ENCODE measurements at regions not wholly inside any gene's neighbourhood (a gene's known extent, or its start where the extent isn't known, plus 50 kb on each side); places are given as distances from the start of the nearest gene placed in this dataset.

DNA sequence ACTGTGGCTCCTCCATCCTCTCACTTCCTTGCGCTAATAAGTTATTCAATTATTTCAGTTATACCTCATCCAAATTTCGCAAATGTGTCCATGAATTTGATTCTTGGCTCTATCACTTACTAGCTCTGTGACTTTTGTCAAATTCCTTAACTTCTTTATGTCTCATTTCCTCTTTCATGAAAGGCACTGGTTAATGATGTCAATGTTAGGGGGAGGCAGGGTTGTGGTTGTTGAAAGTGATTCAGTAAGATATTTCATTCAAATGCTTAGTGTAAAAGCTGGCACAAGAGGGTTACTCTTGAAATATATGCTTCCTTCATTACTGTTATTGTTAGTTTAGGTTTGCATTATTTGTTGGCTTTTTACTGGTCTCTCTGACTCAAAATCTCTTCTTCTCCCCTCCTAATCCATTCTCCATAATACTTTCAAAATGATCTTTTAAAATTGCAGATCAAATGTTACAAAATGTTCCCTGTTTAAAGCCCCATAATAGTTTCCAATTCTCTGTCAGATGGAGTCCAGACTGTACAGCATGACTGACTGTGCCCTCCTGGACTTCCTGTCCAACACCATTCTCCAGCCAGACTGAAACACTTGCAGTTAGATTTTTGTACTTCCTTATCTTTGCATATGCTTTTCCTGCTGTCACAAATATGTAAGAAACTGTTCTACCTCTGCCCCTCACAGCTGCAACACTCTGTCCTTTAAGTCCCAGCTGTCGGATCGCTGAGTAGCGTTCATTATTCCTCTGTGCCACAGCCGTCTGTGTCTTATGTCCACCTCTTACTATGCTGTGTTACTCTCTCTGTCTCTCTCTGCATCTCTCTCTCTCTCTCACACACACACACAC is 510.6 kb upstream of the RAG2 start (continued):
- TF ChIP-seq ZNF629 (CRISPR knock-in tag; conservative IDR thresholded peaks at IDR 0.05) (no peak), ZNF232 (CRISPR knock-in tag; IDR thresholded peaks at IDR 0.05; ENCODE audit: borderline replicate concordance) (no peak)
- TF ChIP-seq, protein P1, sequence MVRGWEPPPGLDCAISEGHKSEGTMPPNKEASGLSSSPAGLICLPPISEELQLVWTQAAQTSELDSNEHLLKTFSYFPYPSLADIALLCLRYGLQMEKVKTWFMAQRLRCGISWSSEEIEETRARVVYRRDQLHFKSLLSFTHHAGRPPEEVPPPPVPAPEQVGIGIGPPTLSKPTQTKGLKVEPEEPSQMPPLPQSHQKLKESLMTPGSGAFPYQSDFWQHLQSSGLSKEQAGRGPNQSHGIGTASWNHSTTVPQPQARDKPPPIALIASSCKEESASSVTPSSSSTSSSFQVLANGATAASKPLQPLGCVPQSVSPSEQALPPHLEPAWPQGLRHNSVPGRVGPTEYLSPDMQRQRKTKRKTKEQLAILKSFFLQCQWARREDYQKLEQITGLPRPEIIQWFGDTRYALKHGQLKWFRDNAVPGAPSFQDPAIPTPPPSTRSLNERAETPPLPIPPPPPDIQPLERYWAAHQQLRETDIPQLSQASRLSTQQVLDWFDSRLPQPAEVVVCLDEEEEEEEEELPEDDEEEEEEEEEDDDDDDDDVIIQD (CRISPR knock-in tag; IDR thresholded peaks at IDR 0.05; ENCODE audit: low read depth) = no peak

DNA sequence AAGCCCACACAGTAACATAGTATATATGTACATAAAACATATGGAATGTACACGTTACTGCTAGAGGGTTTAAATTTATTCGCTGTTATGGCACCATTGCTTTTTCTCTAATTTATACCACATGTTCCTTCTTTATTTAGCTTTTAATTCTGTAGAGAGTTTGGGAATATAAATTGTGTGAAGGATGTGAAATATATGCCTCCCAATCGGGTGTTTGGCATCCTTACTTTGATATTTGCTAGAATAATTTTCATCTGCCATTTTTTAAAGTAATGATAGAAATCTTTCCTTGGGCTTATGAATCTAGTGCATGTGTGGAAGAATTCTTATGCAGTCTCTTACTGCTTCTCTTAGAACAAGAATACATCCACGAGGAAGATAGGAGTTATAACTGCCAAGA is 509.8 kb upstream of the RAG2 start:
- Histone ChIP-seq H3K36me3 (replicated peaks in 1 of 2; ENCODE audit: control insufficient read depth in 1 of 2, insufficient read depth in 2 of 2, low read length in 2 of 2) (no peaks in the 10 kb centered on the region), H3K9ac (ENCODE audit: insufficient read depth, low read depth, low read length) (no peak overlapping the region), H3K79me2 (ENCODE audit: insufficient read depth, low read length) (no peaks in the 10 kb centered on the region), H2AFZ (ENCODE audit: low read length) (no peak overlapping the region), H3K27me3 (ENCODE audit: control insufficient read depth in 1 of 2, insufficient read depth in 2 of 2, low read length in 2 of 2) (no peaks in the 10 kb centered on the region), H3K27ac (ENCODE audit: extremely low read length, insufficient read depth, low read length) (no peak overlapping the region), H3K9me3 (ENCODE audit: low read length) (peaks cover 11% of the 10 kb centered on the region; the same call in 1 of the 2 replicates), H3K4me2 (ENCODE audit: low read depth, low read length) (no peak overlapping the region), H4K20me1 (ENCODE audit: insufficient read depth, low read length) (no peaks in the 10 kb centered on the region), H3K4me3 (replicated peaks in 1 of 3; ENCODE audit: insufficient read depth in 1 of 3, low read depth in 2 of 3, low read length in 3 of 3) (no peak overlapping the region), H3K4me1 (ENCODE audit: insufficient read depth, low read length) (no peaks in the 10 kb centered on the region)
- DNase-seq (ENCODE audit: low spot score) = no peak
- ChIA-PET POLR2A (no interaction called here), CTCF (ENCODE audit: low intra/inter-chr PET ratio, low total read pairs) (no interaction called here)
- TF ChIP-seq ZNF317 (CRISPR knock-in tag; IDR thresholded peaks at IDR 0.05) (no peak), MTA3 (CRISPR knock-in tag; IDR thresholded peaks at IDR 0.05) (no peak), WIZ (CRISPR knock-in tag; IDR thresholded peaks at IDR 0.05) (no peak), RELA (CRISPR knock-in tag; IDR thresholded peaks at IDR 0.05) (no peak), NR2F1 (CRISPR knock-in tag; IDR thresholded peaks at IDR 0.05) (no peak), KDM4B (CRISPR knock-in tag; IDR thresholded peaks at IDR 0.05) (no peak), HIVEP1 (CRISPR knock-in tag; IDR thresholded peaks at IDR 0.05) (no peak), AHR (CRISPR knock-in tag; IDR thresholded peaks at IDR 0.05) (no peak), PCBP2 (optimal IDR thresholded peaks at IDR 0.05; ENCODE audit: low read depth, low read length, poor library complexity, severe bottlenecking) (no peak), FOXK1 (CRISPR knock-in tag; IDR thresholded peaks at IDR 0.05; ENCODE audit: borderline replicate concordance, low read depth) (no peak), TCF7 (IDR thresholded peaks at IDR 0.05; ENCODE audit: low read depth) (no peak), ZNF749 (CRISPR knock-in tag; IDR thresholded peaks at IDR 0.05; ENCODE audit: borderline replicate concordance) (no peak), ZNF530 (CRISPR knock-in tag; IDR thresholded peaks at IDR 0.05; ENCODE audit: low read depth) (no peak)
- ATAC-seq = no peak
- BruUV-seq (replicated peaks) = no TSS peak
- no peak for FAIRE-seq
- intact Hi-C loops (cut with micrococcal nuclease; ENCODE audit: unreplicated experiment) (no loop called here), in situ Hi-C loops (cut with HindIII; ENCODE audit: extremely low pct_ligation_motif_present, low pct_unique_long_range_greater_than_20kb) (no loop called here)
- WGBS (ENCODE audit: low lambda C conversion rate) = 2% methylated on average over 4 of the region's 4 CpGs

Data from HepG2 (cell line).